H9 (cell line): ENCODE measurements at regions not wholly inside any gene's neighbourhood (a gene's known extent, or its start where the extent isn't known, plus 50 kb on each side); places are given as distances from the start of the nearest gene placed in this dataset.

Source experiments
- DNase-seq: peaks from one replicate; pipeline ENCODE4 v3.0.0-alpha.2; 2017
- H2AFZ ChIP-seq: one replicate; pipeline ENCODE4 v1.6.1; 2013; ENCODE audit warnings: mild to moderate bottlenecking, low read length, control low read depth, moderate library complexity
- H2AK5ac ChIP-seq: 2 replicates; pipeline ENCODE4 v1.6.1; 2013; ENCODE audit warnings: low read length, control low read depth, mixed read lengths; ENCODE audit not compliant: insufficient read length
- H2BK120ac ChIP-seq: one replicate; pipeline ENCODE4 v1.6.1; 2013; ENCODE audit warnings: low read depth, mild to moderate bottlenecking, low read length, control low read depth, inconsistent platforms; ENCODE audit not compliant: poor library complexity, severe bottlenecking
- H2BK12ac ChIP-seq: 2 replicates; pipeline ENCODE4 v1.6.1; 2013; ENCODE audit warnings: low read length, control low read depth, mixed read lengths, low read depth; ENCODE audit not compliant: insufficient read length
- H2BK15ac ChIP-seq: 2 replicates; pipeline ENCODE4 v1.6.1; 2013; ENCODE audit warnings: low read depth, low read length, control low read depth
- H2BK20ac ChIP-seq: one replicate; pipeline ENCODE4 v1.6.1; 2013; ENCODE audit warnings: low read depth, mild to moderate bottlenecking, low read length, control low read depth, inconsistent platforms; ENCODE audit not compliant: poor library complexity, severe bottlenecking
- H2BK5ac ChIP-seq: 2 replicates; pipeline ENCODE4 v1.6.1; 2013; ENCODE audit warnings: low read length, control low read depth, mixed read lengths; ENCODE audit not compliant: insufficient read length
- H3K14ac ChIP-seq: 2 replicates; pipeline ENCODE4 v1.6.1; 2013; ENCODE audit warnings: low read length, control low read depth; ENCODE audit not compliant: insufficient read depth
- H3K18ac ChIP-seq: 2 replicates; pipeline ENCODE4 v1.6.1; 2013; ENCODE audit warnings: low read depth, mild to moderate bottlenecking, mixed read lengths, low read length, control low read depth; ENCODE audit not compliant: insufficient read length
- H3K23ac ChIP-seq: 2 replicates; pipeline ENCODE4 v1.6.1; 2013; ENCODE audit warnings: low read length, control low read depth, mixed read lengths, low read depth; ENCODE audit not compliant: insufficient read length
- H3K23me2 ChIP-seq: 2 replicates; pipeline ENCODE4 v1.6.1; 2013; ENCODE audit warnings: low read depth, mild to moderate bottlenecking, mixed read lengths, low read length, control low read depth; ENCODE audit not compliant: insufficient read length, poor library complexity, severe bottlenecking
- H3K27ac ChIP-seq: 2 replicates; pipeline ENCODE4 v1.5.1; 2013; ENCODE audit warnings: low read length, control low read depth, mixed read lengths, low read depth; ENCODE audit not compliant: insufficient read length
- H3K27me3 ChIP-seq: 2 replicates; pipeline ENCODE4 v1.6.1; 2013; ENCODE audit warnings: low read length, control low read depth, inconsistent platforms; ENCODE audit not compliant: insufficient read depth
- H3K4ac ChIP-seq: 2 replicates; pipeline ENCODE4 v1.6.1; 2013; ENCODE audit warnings: low read depth, mild to moderate bottlenecking, control low read depth, inconsistent platforms, low read length, moderate library complexity
- H3K4me1 ChIP-seq: 2 replicates; pipeline ENCODE4 v1.6.1; 2013; ENCODE audit warnings: low read length, control low read depth, inconsistent platforms; ENCODE audit not compliant: insufficient read depth
- H3K4me2 ChIP-seq: 2 replicates; pipeline ENCODE4 v1.6.1; 2013; ENCODE audit warnings: low read length, control low read depth, mixed read lengths; ENCODE audit not compliant: insufficient read length, insufficient read depth
- H3K56ac ChIP-seq: 2 replicates; pipeline ENCODE4 v1.6.1; 2013; ENCODE audit warnings: low read depth, mild to moderate bottlenecking, mixed read lengths, low read length, control low read depth; ENCODE audit not compliant: insufficient read length
- H3K79me1 ChIP-seq: 2 replicates; pipeline ENCODE4 v1.6.1; 2013; ENCODE audit warnings: low read depth, mild to moderate bottlenecking, moderate library complexity, low read length, control low read depth, inconsistent platforms; ENCODE audit not compliant: insufficient read depth, poor library complexity, severe bottlenecking
- H3K79me2 ChIP-seq: 2 replicates; pipeline ENCODE4 v1.6.1; 2013; ENCODE audit warnings: low read length, control low read depth, inconsistent platforms; ENCODE audit not compliant: insufficient read depth
- H3K9ac ChIP-seq: 2 replicates; pipeline ENCODE4 v1.6.1; 2013; ENCODE audit warnings: low read length, control low read depth, mixed read lengths; ENCODE audit not compliant: insufficient read length; ENCODE audit errors: extremely low read depth
- H3K9me3 ChIP-seq: one replicate; pipeline ENCODE4 v1.6.1; 2013; ENCODE audit warnings: low read depth, low read length, inconsistent platforms; ENCODE audit not compliant: control insufficient read depth
- H3T11ph ChIP-seq: one replicate; pipeline ENCODE4 v1.6.1; 2013; ENCODE audit warnings: mild to moderate bottlenecking, low read length, control low read depth, inconsistent platforms
- H4K20me1 ChIP-seq: one replicate; pipeline ENCODE4 v1.6.1; 2013; ENCODE audit not compliant: control insufficient read depth, insufficient read length, insufficient read depth
- H4K5ac ChIP-seq: 2 replicates; pipeline ENCODE4 v1.6.1; 2013; ENCODE audit warnings: low read depth, mild to moderate bottlenecking, mixed read lengths, low read length, control low read depth; ENCODE audit not compliant: insufficient read length
- H4K8ac ChIP-seq: replicated peaks from 2 replicates; pipeline ENCODE4 v1.6.1; 2013; ENCODE audit warnings: low read length, control low read depth, mixed read lengths, low read depth; ENCODE audit not compliant: insufficient read length
- H4K91ac ChIP-seq: 2 replicates; pipeline ENCODE4 v1.6.1; 2013; ENCODE audit warnings: low read depth, mild to moderate bottlenecking, moderate library complexity, mixed read lengths, low read length, control low read depth; ENCODE audit not compliant: insufficient read length
- H3K27ac Mint-ChIP-seq, 3 experiments: 2 replicates in 2 of 3; 3 replicates in 1 of 3; pipeline ENCODE4 v1.8.0; 2020 to 2021; ENCODE audit warnings: mixed read lengths in 3 of 3, mild to moderate bottlenecking in 1 of 3, moderate library complexity in 1 of 3
- H3K27me3 Mint-ChIP-seq: 2 replicates; pipeline ENCODE4 v1.8.0; 2021; ENCODE audit warnings: low read depth, mild to moderate bottlenecking, moderate library complexity, mixed read lengths
- H3K36me3 Mint-ChIP-seq, 3 experiments: 2 replicates in 2 of 3; 3 replicates in 1 of 3; pipeline ENCODE4 v1.8.0; 2020 to 2021; ENCODE audit warnings: low read depth in 3 of 3, mixed read lengths in 3 of 3; ENCODE audit not compliant: insufficient read depth in 1 of 3
- H3K4me1 Mint-ChIP-seq, 2 experiments: 2 replicates each; pipeline ENCODE4 v1.8.0; 2020; ENCODE audit warnings: mixed read lengths in 2 of 2
- H3K4me3 Mint-ChIP-seq, 2 experiments: 2 replicates in 1 of 2; 3 replicates in 1 of 2; pipeline ENCODE4 v1.8.0; 2020 to 2021; ENCODE audit warnings: mild to moderate bottlenecking in 2 of 2, mixed read lengths in 2 of 2, moderate library complexity in 1 of 2
- H3K9me3 Mint-ChIP-seq, 2 experiments: 2 replicates in 1 of 2; 3 replicates in 1 of 2; pipeline ENCODE4 v1.8.0; 2020; ENCODE audit warnings: mild to moderate bottlenecking in 2 of 2, mixed read lengths in 2 of 2, moderate library complexity in 1 of 2
- WGBS: extraction: QIAGEN DNeasy Blood & Tissue Kit; methylation state at CpG from one replicate; pipeline ENCODE4 v1.1.7; 2013; ENCODE audit warnings: missing lambda C conversion rate, low lambda C conversion rate, mixed read lengths; ENCODE audit not compliant: insufficient read length; ENCODE audit errors: extremely low coverage; 5-methylcytosine and 5-hydroxymethylcytosine counted together
- TF ChIP-seq, protein P1 (sequence below): fragments of 200-600 bp; sonication (generic); conservative IDR thresholded peaks from 3 replicates; pipeline ENCODE4 v1.8.0; 2021; ENCODE audit warnings: antibody characterized with exemption, mild to moderate bottlenecking

DNA sequence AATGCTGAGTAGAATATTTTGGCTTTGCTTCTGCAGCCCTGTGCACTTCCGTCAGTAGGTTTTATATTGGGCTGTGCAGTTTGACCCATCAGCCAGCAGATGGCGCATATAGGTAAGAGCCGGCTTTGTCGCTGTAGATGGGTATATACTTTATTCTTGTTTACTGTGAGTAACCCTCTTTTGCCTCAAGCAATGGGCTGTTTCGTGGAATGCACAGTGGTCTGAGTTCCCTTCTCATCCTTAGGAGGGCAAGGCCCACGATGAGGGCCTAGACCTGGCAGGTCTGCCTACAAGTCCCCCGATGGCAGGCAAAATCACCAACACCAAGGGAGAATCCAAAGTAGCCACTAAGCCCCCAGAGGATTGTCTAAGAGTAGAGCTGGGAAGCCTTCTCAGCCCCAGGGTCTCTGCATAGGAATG, 1002.9 kb upstream of the KCND2 start:
- no peak overlapping the region for H2BK120ac ChIP-seq
- peak; percentile 64 for DNase-seq
- H3K9me3 ChIP-seq = no peaks in the 10 kb centered on the region
- no peaks in the 10 kb centered on the region for H3K79me2 ChIP-seq
- H3K79me1 ChIP-seq = no peaks in the 10 kb centered on the region
- H3K23me2 ChIP-seq = no peaks in the 10 kb centered on the region
- H3T11ph ChIP-seq = no peak overlapping the region
- no peak overlapping the region for H2AK5ac ChIP-seq
- peaks cover 6% of the 10 kb centered on the region for H3K27me3 Mint-ChIP-seq
- H3K4me1 Mint-ChIP-seq = peaks cover 3 to 7% of the 10 kb centered on the region in 2 experiments; a peak in 1 of 4 replicates
- H3K27ac Mint-ChIP-seq = no peak overlapping the region
- no CpG with 5 or more reads among the region's 7 CpGs for WGBS
- no peak overlapping the region for H2BK20ac ChIP-seq
- no peaks in the 10 kb centered on the region; a peak in 1 of 7 replicates for H3K36me3 Mint-ChIP-seq
- no peak overlapping the region for H3K9ac ChIP-seq
- H3K4me2 ChIP-seq = no peak overlapping the region
- H3K4me1 ChIP-seq = no peaks in the 10 kb centered on the region
- no peak overlapping the region for H2BK15ac ChIP-seq
- no peak overlapping the region for H2AFZ ChIP-seq
- H4K8ac ChIP-seq = no peak overlapping the region
- H3K4ac ChIP-seq = no peak overlapping the region
- no peak overlapping the region for H3K4me3 Mint-ChIP-seq
- no peaks in the 10 kb centered on the region for H3K27me3 ChIP-seq
- H3K56ac ChIP-seq = no peak overlapping the region
- no peak overlapping the region for H2BK12ac ChIP-seq
- TF ChIP-seq, protein P1, sequence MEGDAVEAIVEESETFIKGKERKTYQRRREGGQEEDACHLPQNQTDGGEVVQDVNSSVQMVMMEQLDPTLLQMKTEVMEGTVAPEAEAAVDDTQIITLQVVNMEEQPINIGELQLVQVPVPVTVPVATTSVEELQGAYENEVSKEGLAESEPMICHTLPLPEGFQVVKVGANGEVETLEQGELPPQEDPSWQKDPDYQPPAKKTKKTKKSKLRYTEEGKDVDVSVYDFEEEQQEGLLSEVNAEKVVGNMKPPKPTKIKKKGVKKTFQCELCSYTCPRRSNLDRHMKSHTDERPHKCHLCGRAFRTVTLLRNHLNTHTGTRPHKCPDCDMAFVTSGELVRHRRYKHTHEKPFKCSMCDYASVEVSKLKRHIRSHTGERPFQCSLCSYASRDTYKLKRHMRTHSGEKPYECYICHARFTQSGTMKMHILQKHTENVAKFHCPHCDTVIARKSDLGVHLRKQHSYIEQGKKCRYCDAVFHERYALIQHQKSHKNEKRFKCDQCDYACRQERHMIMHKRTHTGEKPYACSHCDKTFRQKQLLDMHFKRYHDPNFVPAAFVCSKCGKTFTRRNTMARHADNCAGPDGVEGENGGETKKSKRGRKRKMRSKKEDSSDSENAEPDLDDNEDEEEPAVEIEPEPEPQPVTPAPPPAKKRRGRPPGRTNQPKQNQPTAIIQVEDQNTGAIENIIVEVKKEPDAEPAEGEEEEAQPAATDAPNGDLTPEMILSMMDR = peak; percentile 90
- no peak overlapping the region for H2BK5ac ChIP-seq
- no peaks in the 10 kb centered on the region; a peak in 1 of 5 replicates for H3K9me3 Mint-ChIP-seq
- no peak overlapping the region for H3K14ac ChIP-seq
- no peak overlapping the region for H4K5ac ChIP-seq
- H4K91ac ChIP-seq = no peak overlapping the region
- H4K20me1 ChIP-seq = no peaks in the 10 kb centered on the region
- H3K23ac ChIP-seq = no peak overlapping the region
- H3K18ac ChIP-seq = no peak overlapping the region
- H3K27ac ChIP-seq = no peak overlapping the region
